GM12892 (cell line): ENCODE measurements at regions not wholly inside any gene's neighbourhood (a gene's known extent, or its start where the extent isn't known, plus 50 kb on each side); places are given as distances from the start of the nearest gene placed in this dataset.

Source experiments
- DNase-seq: peaks from one replicate; pipeline ENCODE4 v3.0.0; 2011; ENCODE audit not compliant: insufficient read length
- FAIRE-seq: peaks from 2 replicates; lab custom pipeline; 2011; peaks lifted over from hg19 to GRCh38; lab: Jason Lieb, UNC
- POLR2A ChIP-seq: IDR thresholded peaks from 2 replicates; pipeline ENCODE4 v1.6.1; 2011; ENCODE audit warnings: low read depth, low read length, control low read depth
- POLR2AphosphoS5 ChIP-seq: IDR thresholded peaks from 2 replicates; pipeline ENCODE4 v1.6.1; 2011; ENCODE audit warnings: low read depth, low read length, control low read depth
- TAF1 ChIP-seq: IDR thresholded peaks from 2 replicates; pipeline ENCODE4 v1.6.1; 2011; ENCODE audit warnings: low read depth, mild to moderate bottlenecking, control low read depth, low read length, borderline replicate concordance

DNA sequence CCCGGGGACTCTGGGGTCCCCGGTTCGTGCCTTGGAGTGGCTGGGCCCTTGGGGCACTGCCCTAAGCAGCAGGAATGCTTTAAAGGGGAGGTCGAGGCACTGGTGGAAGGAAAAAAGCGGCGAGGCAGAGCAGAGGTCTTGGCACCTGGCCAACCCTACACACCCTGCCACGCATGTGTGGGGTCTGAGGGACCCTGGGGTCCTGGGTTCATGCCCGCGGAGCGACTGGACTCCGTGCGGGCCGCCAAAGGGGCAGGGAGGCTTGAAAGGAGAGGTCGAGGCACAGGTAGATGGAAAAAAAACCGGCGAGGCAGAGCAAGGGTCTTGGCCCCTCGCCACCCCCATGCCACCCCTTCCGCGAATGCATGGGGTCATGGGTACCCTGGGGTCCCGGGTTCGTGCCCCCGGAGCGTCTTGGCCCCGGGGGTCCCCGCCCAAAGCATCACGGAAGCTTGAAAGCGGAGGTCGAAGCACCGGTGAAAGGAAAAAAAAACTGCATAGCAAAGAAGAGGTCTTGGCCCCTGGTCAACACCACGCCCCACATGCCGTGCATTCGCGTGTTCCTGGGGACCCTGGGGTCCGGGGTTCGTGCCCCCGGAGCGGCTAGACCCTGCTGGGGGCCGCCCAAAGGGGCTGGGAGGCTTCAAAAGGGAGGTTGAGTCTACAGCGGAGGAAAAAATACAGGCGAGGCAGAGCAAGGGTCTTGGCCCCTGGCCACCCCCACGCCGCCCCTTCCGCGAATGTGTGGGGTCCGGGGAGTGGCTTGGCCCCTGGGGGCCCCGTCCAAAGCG, 312.9 kb downstream of the ALG10 start:
- FAIRE-seq, result no peak
- no peak for TF ChIP-seq POLR2A
- no peak for TF ChIP-seq POLR2AphosphoS5

DNA sequence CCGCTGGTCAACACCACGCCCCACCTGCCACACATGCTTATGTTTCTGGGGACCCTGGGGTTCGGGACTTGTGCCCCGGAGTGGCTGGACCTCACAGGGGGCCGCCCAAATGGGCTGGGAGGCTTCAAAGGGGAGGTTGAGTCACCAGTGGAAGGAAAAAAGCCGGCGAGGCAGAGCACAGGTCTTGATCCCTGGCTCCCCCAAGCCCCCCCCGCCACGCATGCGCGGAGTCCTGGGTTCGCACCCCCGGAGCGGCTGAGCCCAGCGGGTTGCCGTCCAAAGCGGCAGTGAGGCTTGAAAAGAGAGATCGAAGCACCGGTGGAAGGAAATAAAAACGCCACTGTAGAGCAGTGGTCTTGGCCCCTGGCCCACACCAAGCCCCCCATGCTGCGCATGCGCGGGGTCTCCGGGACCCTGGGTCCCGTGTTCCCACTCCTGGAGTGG, 313.5 kb downstream of the ALG10 start:
- FAIRE-seq (no peak), DNase-seq (no peak)
- no peak for TF ChIP-seq POLR2AphosphoS5
- TF ChIP-seq POLR2A, result no peak
- TF ChIP-seq TAF1, result no peak

More for the DNA sequence above, 312.9 kb downstream of the ALG10 start:
- no peak for DNase-seq

DNA sequence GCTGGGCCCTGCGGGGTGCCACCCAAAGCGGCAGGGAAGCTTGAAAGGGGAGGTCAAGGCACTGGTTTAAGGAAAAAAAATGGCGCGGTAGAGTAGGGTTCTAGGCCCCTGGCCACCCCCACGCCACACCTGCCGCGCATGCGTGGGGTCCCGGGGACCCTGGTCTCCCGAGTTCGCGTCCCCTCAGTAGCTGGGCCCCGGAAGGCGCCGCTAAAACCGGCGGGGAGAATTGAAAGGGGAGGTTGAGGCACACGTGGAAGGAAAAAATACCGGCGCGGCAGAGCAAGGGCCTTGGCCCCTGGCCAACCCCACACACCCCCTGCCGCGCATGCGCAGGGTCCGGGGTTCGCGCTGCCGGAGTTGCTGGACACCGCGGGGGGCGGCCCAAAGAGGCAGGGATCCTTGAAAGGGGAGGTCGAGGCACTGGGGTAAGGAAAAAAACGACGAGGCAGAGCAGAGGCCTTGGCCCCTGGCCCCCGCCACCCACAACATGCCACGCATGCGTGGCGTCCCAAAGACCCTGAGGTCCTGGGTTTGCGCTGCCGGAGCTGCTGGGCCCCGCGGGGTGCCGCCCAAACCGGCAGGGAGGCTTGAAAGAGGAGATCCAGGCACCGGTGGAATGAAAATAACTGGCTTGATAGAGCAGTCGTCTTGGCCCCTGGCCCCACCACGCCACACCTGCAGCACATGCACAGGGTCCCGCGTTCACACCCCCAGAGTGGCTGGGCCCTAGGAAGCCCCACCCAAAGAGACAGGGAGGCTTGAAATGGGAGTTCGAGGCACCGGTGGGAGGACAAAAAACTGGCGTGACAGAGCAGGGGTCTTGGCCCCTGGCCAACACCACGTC, 314.5 kb downstream of the ALG10 start:
- DNase-seq (no peak), FAIRE-seq (no peak)
- TF ChIP-seq POLR2AphosphoS5, result no peak
- TF ChIP-seq POLR2A, result no peak
- TF ChIP-seq TAF1, result no peak

DNA sequence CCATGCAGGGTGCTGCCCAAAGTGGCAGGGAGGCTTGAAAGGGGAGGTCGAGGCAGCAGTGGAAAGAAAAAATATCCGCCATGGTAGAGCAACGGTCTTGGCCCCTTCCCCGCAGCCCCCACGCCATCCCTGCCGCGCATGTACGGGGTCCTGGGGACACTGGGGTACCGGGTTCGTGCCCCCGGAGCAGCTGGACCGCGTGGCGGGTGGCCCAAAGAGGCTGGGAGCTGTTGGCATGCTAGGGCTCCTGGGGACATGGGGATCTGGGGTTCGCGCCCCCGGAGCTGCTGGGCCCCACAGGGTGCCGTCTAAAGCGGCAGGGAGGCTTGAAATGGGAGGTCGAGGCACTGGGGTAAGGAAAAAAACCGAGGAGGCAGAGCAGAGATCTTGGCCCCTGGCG, 316.5 kb downstream of the ALG10 start:
- no peak for TF ChIP-seq POLR2A
- TF ChIP-seq POLR2AphosphoS5, result no peak
- TF ChIP-seq TAF1, result no peak
- DNase-seq (no peak), FAIRE-seq (no peak)

DNA sequence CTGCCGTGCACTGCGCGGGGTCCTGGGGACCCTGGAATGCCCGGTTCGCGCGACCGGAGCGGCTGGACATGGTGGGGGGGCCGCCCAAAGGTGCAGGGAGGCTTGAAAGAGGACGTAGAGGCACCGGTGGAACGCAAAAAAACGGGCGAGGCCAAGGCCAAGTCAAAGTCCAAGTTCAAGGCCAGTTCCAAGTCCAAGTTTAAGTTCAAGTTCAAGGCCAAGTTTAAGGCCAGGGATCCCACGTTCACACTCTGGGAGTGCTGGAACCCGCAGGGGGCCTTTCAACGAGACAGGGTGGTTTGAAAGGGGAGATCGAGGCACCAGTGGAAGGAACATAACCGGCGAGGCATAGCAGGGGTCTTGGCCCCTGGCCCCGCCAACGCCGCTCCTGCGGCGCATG, 317.6 kb downstream of the ALG10 start:
- DNase-seq (no peak), FAIRE-seq (no peak)
- TF ChIP-seq TAF1, result no peak
- no peak for TF ChIP-seq POLR2AphosphoS5
- TF ChIP-seq POLR2A, result no peak

DNA sequence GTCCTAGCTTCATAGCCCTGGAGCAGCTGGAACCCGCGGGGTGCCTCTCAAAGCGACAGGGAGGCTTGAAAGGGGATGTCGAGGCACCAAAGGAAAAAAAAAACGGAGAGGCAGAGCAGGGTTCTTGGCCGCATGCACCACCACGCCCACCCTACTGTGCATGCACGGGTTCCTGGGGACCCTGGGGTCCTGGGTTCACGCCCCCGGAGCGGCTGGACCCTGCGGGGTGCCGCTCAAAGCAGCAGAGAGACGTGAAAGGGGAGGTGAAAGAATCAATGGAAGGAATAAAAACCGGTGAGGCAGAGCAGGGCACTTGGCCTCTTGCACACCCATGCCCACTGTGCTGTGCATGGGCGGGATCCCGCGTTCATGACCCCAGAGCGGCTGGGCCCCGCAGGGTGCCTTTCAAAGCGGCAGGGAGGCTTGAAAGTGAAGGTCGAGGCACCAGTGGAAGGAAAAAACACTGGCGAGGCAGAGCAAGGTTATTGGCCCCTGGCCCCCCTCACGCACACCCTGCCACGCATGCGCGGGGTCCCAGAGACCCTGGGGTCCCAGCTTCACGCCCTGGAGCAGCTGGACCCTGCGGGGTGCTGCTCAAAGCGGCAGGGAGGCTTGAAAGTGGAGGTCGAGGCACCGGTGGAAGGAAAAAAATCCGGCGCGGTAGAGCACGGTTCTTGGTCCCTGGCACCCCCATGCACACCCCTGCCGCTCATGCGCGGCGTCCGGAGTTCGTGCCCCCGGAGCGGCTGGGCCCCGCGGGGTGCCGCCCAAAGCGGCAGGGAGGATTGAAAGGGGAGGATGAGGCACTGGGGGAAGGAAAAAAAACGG, 318.5 kb downstream of the ALG10 start:
- FAIRE-seq (no peak), DNase-seq (no peak)
- TF ChIP-seq TAF1 (no peak), POLR2AphosphoS5 (no peak), POLR2A (no peak)

DNA sequence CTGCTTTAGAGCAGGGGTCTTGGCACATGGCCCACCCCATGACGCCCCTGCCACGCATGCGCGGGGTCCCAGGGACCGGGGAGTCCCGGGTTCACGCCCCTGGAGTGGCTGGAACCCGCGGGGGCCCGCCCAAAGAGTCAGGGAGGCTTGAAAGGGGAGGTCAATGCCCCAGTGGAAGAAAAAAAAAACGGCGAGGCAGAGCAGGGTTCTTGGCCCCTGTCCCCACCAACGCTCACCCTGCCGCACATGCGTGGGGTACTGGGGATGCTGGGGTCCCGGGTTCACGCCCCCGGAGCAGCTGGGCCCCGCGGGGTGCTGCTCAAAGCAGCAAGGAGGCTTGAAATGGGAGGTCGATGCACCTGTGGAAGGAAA, 319.1 kb downstream of the ALG10 start:
- DNase-seq (no peak), FAIRE-seq (no peak)
- TF ChIP-seq POLR2A (no peak), TAF1 (no peak), POLR2AphosphoS5 (no peak)

DNA sequence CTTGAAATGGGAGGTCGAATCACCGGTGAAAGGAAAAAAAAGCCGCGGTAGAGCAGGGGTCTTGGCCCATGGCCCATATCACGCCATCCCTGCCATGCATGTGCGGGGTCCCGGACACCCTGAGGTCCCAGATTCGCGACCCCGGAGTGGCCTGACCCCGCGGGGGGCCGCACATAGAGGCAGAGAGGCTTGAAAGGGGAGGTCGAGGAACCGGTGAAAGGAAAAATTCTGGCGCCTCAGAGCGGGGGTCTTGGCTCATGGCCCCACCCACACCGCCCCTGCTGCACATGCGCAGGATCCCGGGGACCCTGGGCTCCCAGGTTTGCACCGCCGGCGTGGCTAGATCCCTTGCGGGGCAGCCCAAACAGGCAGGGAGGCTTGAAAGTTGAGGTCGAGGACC, 319.8 kb downstream of the ALG10 start:
- DNase-seq (no peak), FAIRE-seq (no peak)
- no peak for TF ChIP-seq POLR2A
- no peak for TF ChIP-seq TAF1
- no peak for TF ChIP-seq POLR2AphosphoS5

DNA sequence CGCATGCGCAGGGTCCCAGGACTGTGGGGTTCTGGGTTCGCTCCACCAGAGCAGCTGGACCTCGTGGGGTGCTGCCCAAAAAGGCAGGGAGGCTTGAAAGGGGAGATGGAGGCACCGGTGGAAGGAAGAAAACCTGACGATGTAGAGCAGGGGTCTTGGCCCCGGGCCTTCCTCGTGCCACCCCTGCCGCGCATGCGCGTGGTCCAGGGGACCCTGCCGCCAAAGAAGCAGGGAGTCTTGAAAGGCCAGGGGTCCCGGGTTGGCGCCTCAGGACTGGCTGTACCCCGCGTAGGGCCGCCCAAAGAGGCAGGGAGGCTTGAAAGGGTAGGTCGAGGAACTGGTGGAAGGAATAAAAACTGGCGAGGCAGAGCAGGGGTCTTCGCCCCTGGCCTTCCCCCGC, 321.0 kb downstream of the ALG10 start:
- FAIRE-seq (no peak), DNase-seq (no peak)
- no peak for TF ChIP-seq TAF1
- no peak for TF ChIP-seq POLR2A
- TF ChIP-seq POLR2AphosphoS5, result no peak

DNA sequence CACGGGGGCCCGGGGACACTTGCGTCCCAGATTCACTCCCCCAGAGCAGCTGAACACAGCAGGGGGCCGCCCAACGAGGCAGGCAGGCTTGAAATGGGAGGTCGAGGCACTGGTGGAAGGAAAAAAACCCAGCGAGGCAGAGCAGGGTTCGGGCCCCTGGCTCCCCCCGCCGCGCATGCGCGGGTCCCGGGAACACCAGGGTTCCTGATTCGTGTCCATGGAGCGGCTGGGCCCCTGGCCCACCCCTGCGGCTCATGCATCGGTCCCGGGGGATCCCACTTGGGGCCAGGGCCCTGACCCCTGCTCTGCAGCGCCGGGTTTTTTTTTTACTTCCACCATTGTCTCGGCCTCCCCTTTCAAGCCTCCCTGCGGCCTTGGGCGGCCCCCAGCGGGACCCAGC, 321.5 kb downstream of the ALG10 start:
- TF ChIP-seq POLR2AphosphoS5, result no peak
- TF ChIP-seq TAF1, result no peak
- no peak for TF ChIP-seq POLR2A
- DNase-seq (no peak), FAIRE-seq (no peak)
